Lower lobe of right lung (tissue), 2 donors: ENCODE measurements at regions not wholly inside any gene's neighbourhood (a gene's known extent, or its start where the extent isn't known, plus 50 kb on each side); places are given as distances from the start of the nearest gene placed in this dataset.

Experiments
- ATAC-seq, 2 donors: fragments of 200-7000 bp; cut with Tn5 transposase; one replicate each; pipeline ENCODE4 v1.9.1; 2020 to 2022; ENCODE audit warnings: mild to moderate bottlenecking in 2 of 2, moderate library complexity in 2 of 2
- DNase-seq: peaks from one replicate; pipeline ENCODE4 v3.0.0-alpha.2; 2020
- H3K27ac ChIP-seq: fragments of 200-600 bp; one replicate; pipeline ENCODE4 v1.8.0; 2022
- H3K27me3 ChIP-seq: fragments of 200-600 bp; one replicate; pipeline ENCODE4 v1.8.0; 2022; ENCODE audit warnings: low read depth
- H3K36me3 ChIP-seq: fragments of 200-600 bp; one replicate; pipeline ENCODE4 v1.8.0; 2022; ENCODE audit warnings: mild to moderate bottlenecking
- H3K4me1 ChIP-seq: fragments of 200-600 bp; one replicate; pipeline ENCODE4 v1.8.0; 2022
- H3K4me3 ChIP-seq: fragments of 200-600 bp; one replicate; pipeline ENCODE4 v1.8.0; 2022; ENCODE audit warnings: mild to moderate bottlenecking
- H3K9me3 ChIP-seq: fragments of 200-600 bp; one replicate; pipeline ENCODE4 v1.8.0; 2022
- CTCF ChIP-seq: fragments of 200-600 bp; IDR thresholded peaks from one replicate; pipeline ENCODE4 v1.8.0; 2022; ENCODE audit warnings: antibody characterized with exemption, mild to moderate bottlenecking
- intact Hi-C: fragments of 100-400 bp; cut with DNase I; formaldehyde crosslinking; loops from one replicate; pipeline ENCODE4 v1.11.0; 2022
- donor health status: DM: no; HTN: yes; CAD: no; lungs with severe emphysema.

GRCh38 chr13:80924596-80924995 lies 583.7 kb upstream of the SPRY2 start:
- no peak for ATAC-seq
- no peak overlapping the region for H3K4me3 ChIP-seq
- intact Hi-C loops: no loop called here
- no peak for TF ChIP-seq CTCF
- no peaks in the 10 kb centered on the region for H3K36me3 ChIP-seq
- H3K4me1 ChIP-seq: no peaks in the 10 kb centered on the region
- DNase-seq: no peak
- no peaks in the 10 kb centered on the region for H3K27me3 ChIP-seq
- H3K27ac ChIP-seq: no peak overlapping the region
- H3K9me3 ChIP-seq: no peaks in the 10 kb centered on the region

GRCh38 chr13:80923907-80924306 lies 583.0 kb upstream of the SPRY2 start:
- no peaks in the 10 kb centered on the region for H3K4me1 ChIP-seq
- no peak for DNase-seq
- H3K9me3 ChIP-seq: no peaks in the 10 kb centered on the region
- H3K36me3 ChIP-seq: no peaks in the 10 kb centered on the region
- ATAC-seq: no peak
- H3K27ac ChIP-seq: no peak overlapping the region
- TF ChIP-seq CTCF: no peak
- no peak overlapping the region for H3K4me3 ChIP-seq
- H3K27me3 ChIP-seq: no peaks in the 10 kb centered on the region
- intact Hi-C loops: no loop called here

- ATAC-seq (no peak), DNase-seq (no peak)
- no peaks in the 10 kb centered on the region for H3K27me3 ChIP-seq
- no peak overlapping the region for H3K4me3 ChIP-seq
- H3K4me1 ChIP-seq: no peaks in the 10 kb centered on the region
- H3K36me3 ChIP-seq: no peaks in the 10 kb centered on the region
- intact Hi-C loops: no loop called here
- no peak overlapping the region for H3K27ac ChIP-seq
- TF ChIP-seq CTCF: no peak
- H3K9me3 ChIP-seq: no peaks in the 10 kb centered on the region
These were observed 581.0 kb upstream of the SPRY2 start for GRCh38 chr13:80921971-80922370.

DNA sequence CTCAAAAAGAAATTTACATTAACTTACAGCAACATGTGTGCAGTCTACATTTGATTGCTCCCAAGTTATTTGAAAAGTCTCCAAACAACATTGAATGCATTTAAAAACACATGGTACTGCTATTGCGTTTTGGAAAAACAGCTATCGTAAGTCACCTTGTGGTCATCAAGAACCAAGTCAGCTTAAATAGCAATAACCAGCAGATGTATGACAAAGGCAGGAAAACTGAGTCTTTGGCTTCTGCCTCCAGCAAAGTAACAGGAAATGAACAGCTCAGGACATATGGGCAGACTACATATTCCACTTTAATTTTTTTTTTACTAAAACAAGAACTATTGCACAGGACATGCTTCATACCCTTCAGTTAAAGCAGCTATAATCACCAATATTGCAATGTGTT lies 580.6 kb upstream of the SPRY2 start:
- no peak for TF ChIP-seq CTCF
- DNase-seq (no peak), ATAC-seq (no peak)
- no peaks in the 10 kb centered on the region for H3K9me3 ChIP-seq
- H3K27ac ChIP-seq: no peak overlapping the region
- H3K4me1 ChIP-seq: no peaks in the 10 kb centered on the region
- H3K27me3 ChIP-seq: no peaks in the 10 kb centered on the region
- no peak overlapping the region for H3K4me3 ChIP-seq
- no peaks in the 10 kb centered on the region for H3K36me3 ChIP-seq
- intact Hi-C loops: no loop called here

GRCh38 chr13:80906860-80907259 lies 565.9 kb upstream of the SPRY2 start:
- Histone ChIP-seq H3K27me3 (no peaks in the 10 kb centered on the region), H3K4me3 (no peak overlapping the region), H3K9me3 (no peaks in the 10 kb centered on the region), H3K27ac (no peak overlapping the region), H3K36me3 (no peaks in the 10 kb centered on the region), H3K4me1 (no peaks in the 10 kb centered on the region)
- no peak for TF ChIP-seq CTCF
- intact Hi-C loops: no loop called here
- DNase-seq: no peak
- ATAC-seq: no peak

GRCh38 chr13:80904386-80904785 lies 563.5 kb upstream of the SPRY2 start:
- ATAC-seq: no peak
- DNase-seq: no peak
- no peak overlapping the region for H3K4me3 ChIP-seq
- no peaks in the 10 kb centered on the region for H3K9me3 ChIP-seq
- no peaks in the 10 kb centered on the region for H3K27me3 ChIP-seq
- H3K36me3 ChIP-seq: no peaks in the 10 kb centered on the region
- H3K4me1 ChIP-seq: no peaks in the 10 kb centered on the region
- intact Hi-C loops: no loop called here
- H3K27ac ChIP-seq: no peak overlapping the region
- TF ChIP-seq CTCF: no peak
